Neural progenitor cell (in vitro differentiated cells): ENCODE measurements at regions not wholly inside any gene's neighbourhood (a gene's known extent, or its start where the extent isn't known, plus 50 kb on each side); places are given as distances from the start of the nearest gene placed in this dataset.
"Not testable (repeated sequence)": the region's sequence is repeated elsewhere in the genome, so short reads cannot be mapped to it uniquely, and the experiment has no call there.

Experiments
- DNase-seq: peaks from one replicate; pipeline ENCODE4 v3.0.0-alpha.2; 2016; ENCODE audit warnings: low spot score
- H2AFZ ChIP-seq: fragments of 200-600 bp; sonication (generic); replicated peaks from 2 replicates; pipeline ENCODE4 v1.6.1; 2016; ENCODE audit warnings: antibody characterized with exemption
- H3F3A ChIP-seq: fragments of 200-600 bp; sonication (generic); 2 replicates; pipeline ENCODE4 v1.6.1; 2016; ENCODE audit warnings: antibody characterized with exemption, low read depth
- H3K27ac ChIP-seq: fragments of 200-600 bp; sonication (generic); 2 replicates; pipeline ENCODE4 v1.5.1; 2016; ENCODE audit warnings: mild to moderate bottlenecking
- H3K27me3 ChIP-seq: fragments of 200-600 bp; sonication (generic); 2 replicates; pipeline ENCODE4 v1.6.1; 2016; ENCODE audit warnings: mild to moderate bottlenecking, moderate library complexity
- H3K36me3 ChIP-seq: fragments of 200-600 bp; sonication (generic); 2 replicates; pipeline ENCODE4 v1.5.1; 2016
- H3K4me1 ChIP-seq: fragments of 200-600 bp; sonication (generic); 2 replicates; pipeline ENCODE4 v1.6.1; 2016; ENCODE audit warnings: mixed run types
- H3K4me2 ChIP-seq: fragments of 200-600 bp; sonication (generic); 2 replicates; pipeline ENCODE4 v1.6.1; 2016
- H3K4me3 ChIP-seq: fragments of 200-600 bp; sonication (generic); 2 replicates; pipeline ENCODE4 v1.5.1; 2016
- H3K79me2 ChIP-seq: fragments of 200-600 bp; sonication (generic); 2 replicates; pipeline ENCODE4 v1.6.1; 2016; ENCODE audit warnings: low read depth
- H3K9ac ChIP-seq: fragments of 200-600 bp; sonication (generic); 2 replicates; pipeline ENCODE4 v1.6.1; 2016
- H3K9me3 ChIP-seq: fragments of 200-600 bp; sonication (generic); 2 replicates; pipeline ENCODE4 v1.5.1; 2016; ENCODE audit warnings: low read depth
- H4K20me1 ChIP-seq: fragments of 200-600 bp; sonication (generic); 2 replicates; pipeline ENCODE4 v1.6.1; 2016; ENCODE audit warnings: low read depth
- H3K27ac Mint-ChIP-seq: 3 replicates; pipeline ENCODE4 v1.8.0; 2021; ENCODE audit warnings: mixed read lengths
- H3K27me3 Mint-ChIP-seq: 2 replicates; pipeline ENCODE4 v1.8.0; 2022; ENCODE audit warnings: low read depth, mild to moderate bottlenecking, inconsistent platforms, moderate library complexity, mixed read lengths; ENCODE audit not compliant: insufficient read depth
- H3K36me3 Mint-ChIP-seq: 3 replicates; pipeline ENCODE4 v1.8.0; 2021; ENCODE audit warnings: mixed read lengths
- H3K4me1 Mint-ChIP-seq: 3 replicates; pipeline ENCODE4 v1.8.0; 2021; ENCODE audit warnings: mixed read lengths
- H3K4me3 Mint-ChIP-seq: 3 replicates; pipeline ENCODE4 v1.8.0; 2021; ENCODE audit warnings: mild to moderate bottlenecking, moderate library complexity, mixed read lengths
- H3K9me3 Mint-ChIP-seq: 3 replicates; pipeline ENCODE4 v1.8.0; 2020; ENCODE audit warnings: mixed read lengths
- CTCF ChIP-seq: fragments of 200-600 bp; sonication (generic); IDR thresholded peaks from 2 replicates; pipeline ENCODE4 v1.5.1; 2017; ENCODE audit warnings: antibody characterized with exemption, mild to moderate bottlenecking
- EZH2 ChIP-seq: fragments of 200-600 bp; sonication (generic); IDR thresholded peaks from 2 replicates; pipeline ENCODE4 v1.6.1; 2017; ENCODE audit warnings: antibody characterized with exemption, mild to moderate bottlenecking, moderate library complexity
- EZH2phosphoT487 ChIP-seq: fragments of 200-600 bp; sonication (generic); IDR thresholded peaks from 2 replicates; pipeline ENCODE4 v1.6.1; 2017; ENCODE audit warnings: antibody characterized with exemption

GRCh38 chr18:8914404-8915264 is 187.9 kb upstream of the NDUFV2 start:
- H3K9me3 ChIP-seq, H3K27ac ChIP-seq, H3K27me3 Mint-ChIP-seq, H3K4me2 ChIP-seq, H3F3A ChIP-seq, H3K4me3 ChIP-seq, H3K4me3 Mint-ChIP-seq, H3K36me3 ChIP-seq, H3K27ac Mint-ChIP-seq, H3K9ac ChIP-seq, H4K20me1 ChIP-seq, H3K79me2 ChIP-seq, H2AFZ ChIP-seq, H3K36me3 Mint-ChIP-seq, H3K27me3 ChIP-seq, H3K4me1 ChIP-seq, DNase-seq: not testable (repeated sequence)
- peaks cover 11% of the 10 kb centered on the region for H3K9me3 Mint-ChIP-seq
- peaks cover 15% of the 10 kb centered on the region for H3K4me1 Mint-ChIP-seq

GRCh38 chr18:8920856-8921787 is 181.4 kb upstream of the NDUFV2 start:
- DNase-seq, H3K36me3 ChIP-seq, H3F3A ChIP-seq, H3K9me3 ChIP-seq, H3K36me3 Mint-ChIP-seq, H3K4me1 Mint-ChIP-seq, H3K79me2 ChIP-seq, H3K4me3 ChIP-seq, H3K4me1 ChIP-seq, H3K4me3 Mint-ChIP-seq, H3K27ac Mint-ChIP-seq, H3K27ac ChIP-seq, H4K20me1 ChIP-seq, H3K9ac ChIP-seq, H3K27me3 ChIP-seq, H3K4me2 ChIP-seq, H3K27me3 Mint-ChIP-seq, H2AFZ ChIP-seq: not testable (repeated sequence)
- peaks cover 18% of the 10 kb centered on the region for H3K9me3 Mint-ChIP-seq

- Mint-ChIP-seq H3K27me3 (no peaks in the 10 kb centered on the region), H3K27ac (no peak overlapping the region), H3K4me3 (no peak overlapping the region), H3K4me1 (no peaks in the 10 kb centered on the region), H3K9me3 (peaks cover 43% of the 10 kb centered on the region), H3K36me3 (no peaks in the 10 kb centered on the region)
- H3K27me3 ChIP-seq = no peaks in the 10 kb centered on the region
- DNase-seq = no peak
- H3K9ac ChIP-seq = no peak overlapping the region
- no peaks in the 10 kb centered on the region for H3K9me3 ChIP-seq
- no peaks in the 10 kb centered on the region for H3K36me3 ChIP-seq
- H3K4me3 ChIP-seq = no peak overlapping the region
- H3K27ac ChIP-seq = no peak overlapping the region
- H3K79me2 ChIP-seq = no peaks in the 10 kb centered on the region
- no peaks in the 10 kb centered on the region for H3K4me1 ChIP-seq
- H3K4me2 ChIP-seq = no peak overlapping the region
- no peaks in the 10 kb centered on the region for H4K20me1 ChIP-seq
- H3F3A ChIP-seq = no peaks in the 10 kb centered on the region
- H2AFZ ChIP-seq = no peak overlapping the region
- no peak for TF ChIP-seq EZH2
- no peak for TF ChIP-seq CTCF
- no peak for TF ChIP-seq EZH2phosphoT487
Measured at GRCh38 chr18:8926464-8926863, 176.0 kb upstream of the NDUFV2 start.

GRCh38 chr18:8928044-8928443 is 174.5 kb upstream of the NDUFV2 start:
- Histone ChIP-seq H3K27ac (no peak overlapping the region), H3K79me2 (no peaks in the 10 kb centered on the region), H2AFZ (no peak overlapping the region), H3K36me3 (no peaks in the 10 kb centered on the region), H3F3A (no peaks in the 10 kb centered on the region), H3K4me3 (no peak overlapping the region), H3K4me1 (no peaks in the 10 kb centered on the region), H3K4me2 (no peak overlapping the region), H3K27me3 (no peaks in the 10 kb centered on the region), H4K20me1 (no peaks in the 10 kb centered on the region), H3K9me3 (no peaks in the 10 kb centered on the region), H3K9ac (no peak overlapping the region)
- Mint-ChIP-seq H3K27me3 (no peaks in the 10 kb centered on the region), H3K9me3 (peaks cover 38% of the 10 kb centered on the region), H3K4me1 (no peaks in the 10 kb centered on the region), H3K27ac (no peak overlapping the region), H3K36me3 (no peaks in the 10 kb centered on the region), H3K4me3 (no peak overlapping the region)
- no peak for TF ChIP-seq EZH2phosphoT487
- no peak for TF ChIP-seq EZH2
- TF ChIP-seq CTCF = no peak
- no peak for DNase-seq
